DOHH2 (cell line): ENCODE measurements at regions not wholly inside any gene's neighbourhood (a gene's known extent, or its start where the extent isn't known, plus 50 kb on each side); places are given as distances from the start of the nearest gene placed in this dataset.

Experiments used
- H3F3A ChIP-seq: fragments of 200-600 bp; sonication (generic), shearing (Covaris generic); 2 replicates; pipeline ENCODE4 v1.6.0; 2016; ENCODE audit warnings: antibody characterized with exemption, mild to moderate bottlenecking; ENCODE audit not compliant: control insufficient read depth, insufficient read depth
- H3K27ac ChIP-seq: fragments of 200-600 bp; sonication (generic); 2 replicates; pipeline ENCODE4 v1.5.1; 2014; ENCODE audit warnings: low read depth, mild to moderate bottlenecking, low read length, moderate library complexity
- H3K27me3 ChIP-seq: fragments of 200-600 bp; sonication (generic); 2 replicates; pipeline ENCODE4 v1.6.1; 2014; ENCODE audit warnings: mild to moderate bottlenecking, low read length, mixed read lengths; ENCODE audit not compliant: control insufficient read depth
- H3K36me3 ChIP-seq: fragments of 200-600 bp; sonication (generic); 2 replicates; pipeline ENCODE4 v1.6.1; 2014; ENCODE audit warnings: mild to moderate bottlenecking, low read length, moderate library complexity, mixed read lengths; ENCODE audit not compliant: control insufficient read depth
- H3K4me1 ChIP-seq: fragments of 200-600 bp; sonication (generic); 2 replicates; pipeline ENCODE4 v1.6.1; 2014; ENCODE audit warnings: mild to moderate bottlenecking, low read length, mixed read lengths; ENCODE audit not compliant: control insufficient read depth
- H3K4me2 ChIP-seq: fragments of 200-600 bp; sonication (generic); 2 replicates; pipeline ENCODE4 v1.6.0; 2014; ENCODE audit warnings: mild to moderate bottlenecking, low read length, moderate library complexity
- H3K4me3 ChIP-seq: fragments of 200-600 bp; sonication (generic); 2 replicates; pipeline ENCODE4 v1.5.1; 2014; ENCODE audit warnings: mild to moderate bottlenecking, low read length, mixed read lengths
- H3K79me2 ChIP-seq: fragments of 200-600 bp; sonication (generic); 2 replicates; pipeline ENCODE4 v1.6.1; 2014; ENCODE audit warnings: mild to moderate bottlenecking, low read length, mixed read lengths; ENCODE audit not compliant: control insufficient read depth
- H3K9me2 ChIP-seq: fragments of 200-600 bp; sonication (generic); replicated peaks from 2 replicates; pipeline ENCODE4 v1.6.1; 2014; ENCODE audit warnings: mild to moderate bottlenecking, low read length, mixed read lengths; ENCODE audit not compliant: control insufficient read depth
- H3K9me3 ChIP-seq: fragments of 200-600 bp; sonication (generic); 2 replicates; pipeline ENCODE4 v1.6.1; 2014; ENCODE audit warnings: antibody characterized with exemption, low read length, mixed read lengths; ENCODE audit not compliant: control insufficient read depth, insufficient read depth
- H4K20me1 ChIP-seq: fragments of 200-600 bp; sonication (generic); 2 replicates; pipeline ENCODE4 v1.6.0; 2014; ENCODE audit warnings: low read depth, mild to moderate bottlenecking, antibody characterized with exemption, low read length, moderate library complexity; ENCODE audit not compliant: control insufficient read depth, insufficient read depth
- EZH2phosphoT487 ChIP-seq: fragments of 200-600 bp; sonication (generic); IDR thresholded peaks from 2 replicates; pipeline ENCODE4 v1.6.1; 2017; ENCODE audit warnings: borderline replicate concordance, mild to moderate bottlenecking, antibody characterized with exemption, low read length, moderate library complexity, mixed read lengths
- TF ChIP-seq, protein P1 (sequence below): fragments of 200-600 bp; sonication (generic); IDR thresholded peaks from one replicate; pipeline ENCODE4 v1.5.1; 2014; ENCODE audit warnings: antibody characterized with exemption, mild to moderate bottlenecking, low read depth, low read length; ENCODE audit not compliant: poor library complexity, severe bottlenecking

DNA sequence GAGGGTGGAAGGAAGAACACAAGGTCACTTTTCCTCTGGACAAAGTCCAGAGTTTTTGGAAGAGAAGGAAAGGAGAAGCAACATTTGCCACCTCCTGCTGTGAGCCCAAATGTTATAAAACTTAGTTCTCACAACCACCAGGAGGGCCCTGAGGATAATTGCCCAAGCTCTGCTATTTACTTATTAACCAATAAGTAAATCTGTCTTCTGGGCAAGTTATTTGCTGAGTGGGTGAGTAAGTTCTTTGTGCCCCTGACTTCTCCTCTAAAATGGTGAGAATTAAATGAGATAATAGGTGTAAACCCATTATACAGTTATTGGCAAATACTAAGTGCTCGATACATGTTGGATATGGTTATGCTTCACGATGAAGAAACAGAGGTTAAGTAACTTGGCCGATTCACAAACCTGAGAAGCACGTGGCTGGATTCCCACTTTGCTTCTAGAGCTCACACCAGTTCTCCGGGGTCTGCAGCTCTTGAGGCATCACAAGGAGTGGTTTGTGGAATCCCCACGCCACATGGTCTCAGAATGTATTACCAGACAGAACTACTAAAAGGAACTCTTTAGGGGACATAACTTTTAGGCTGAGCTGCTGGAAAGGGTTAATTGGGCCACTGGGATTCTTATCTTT, 164.1 kb downstream of the MYCN start:
- H3F3A ChIP-seq = no peaks in the 10 kb centered on the region
- H4K20me1 ChIP-seq = no peaks in the 10 kb centered on the region
- no peak overlapping the region for H3K4me3 ChIP-seq
- TF ChIP-seq EZH2phosphoT487 = no peak
- TF ChIP-seq, protein P1, sequence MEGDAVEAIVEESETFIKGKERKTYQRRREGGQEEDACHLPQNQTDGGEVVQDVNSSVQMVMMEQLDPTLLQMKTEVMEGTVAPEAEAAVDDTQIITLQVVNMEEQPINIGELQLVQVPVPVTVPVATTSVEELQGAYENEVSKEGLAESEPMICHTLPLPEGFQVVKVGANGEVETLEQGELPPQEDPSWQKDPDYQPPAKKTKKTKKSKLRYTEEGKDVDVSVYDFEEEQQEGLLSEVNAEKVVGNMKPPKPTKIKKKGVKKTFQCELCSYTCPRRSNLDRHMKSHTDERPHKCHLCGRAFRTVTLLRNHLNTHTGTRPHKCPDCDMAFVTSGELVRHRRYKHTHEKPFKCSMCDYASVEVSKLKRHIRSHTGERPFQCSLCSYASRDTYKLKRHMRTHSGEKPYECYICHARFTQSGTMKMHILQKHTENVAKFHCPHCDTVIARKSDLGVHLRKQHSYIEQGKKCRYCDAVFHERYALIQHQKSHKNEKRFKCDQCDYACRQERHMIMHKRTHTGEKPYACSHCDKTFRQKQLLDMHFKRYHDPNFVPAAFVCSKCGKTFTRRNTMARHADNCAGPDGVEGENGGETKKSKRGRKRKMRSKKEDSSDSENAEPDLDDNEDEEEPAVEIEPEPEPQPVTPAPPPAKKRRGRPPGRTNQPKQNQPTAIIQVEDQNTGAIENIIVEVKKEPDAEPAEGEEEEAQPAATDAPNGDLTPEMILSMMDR = no peak
- no peaks in the 10 kb centered on the region for H3K9me2 ChIP-seq
- no peak overlapping the region for H3K4me2 ChIP-seq
- no peaks in the 10 kb centered on the region for H3K27me3 ChIP-seq
- H3K27ac ChIP-seq = no peak overlapping the region
- no peaks in the 10 kb centered on the region for H3K9me3 ChIP-seq
- no peaks in the 10 kb centered on the region for H3K36me3 ChIP-seq
- H3K4me1 ChIP-seq = no peaks in the 10 kb centered on the region
- no peaks in the 10 kb centered on the region for H3K79me2 ChIP-seq

DNA sequence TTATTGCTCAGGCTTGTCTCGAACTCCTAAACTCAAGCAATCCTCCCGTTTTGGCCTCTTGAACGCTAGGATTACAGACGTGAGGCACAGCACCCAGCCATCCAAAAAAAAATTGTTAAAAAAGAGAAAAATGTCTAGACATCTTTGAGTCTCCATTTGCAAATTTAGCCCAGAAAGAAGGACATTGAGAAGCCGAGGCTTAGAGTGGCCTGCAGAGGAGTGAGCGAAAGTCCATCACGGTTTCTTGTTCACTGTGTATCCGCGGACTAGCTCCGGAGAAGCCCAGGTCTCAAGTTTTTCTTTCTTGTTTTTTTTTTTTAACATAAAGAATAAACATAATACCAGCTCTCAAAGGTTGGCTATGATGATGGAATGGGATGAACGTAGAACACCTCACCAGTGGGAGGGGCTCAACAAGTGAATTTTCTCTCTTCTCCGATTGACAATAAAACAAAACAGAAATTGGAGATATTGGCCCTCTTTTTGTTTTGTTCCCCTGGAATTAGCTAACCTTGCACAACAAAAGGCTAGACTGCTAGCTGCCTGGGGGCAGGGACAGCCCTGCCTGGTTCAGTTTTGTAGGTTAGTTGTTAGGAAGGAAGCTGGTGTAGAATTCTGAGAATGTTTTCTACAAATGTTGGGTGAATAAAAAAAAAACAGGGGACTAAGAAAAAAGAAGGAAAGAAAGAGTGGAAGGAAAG, 163.4 kb downstream of the MYCN start:
- TF ChIP-seq, protein P1 = no peak
- no peak for TF ChIP-seq EZH2phosphoT487
- no peaks in the 10 kb centered on the region for H3K79me2 ChIP-seq
- no peaks in the 10 kb centered on the region for H3F3A ChIP-seq
- H3K4me3 ChIP-seq = no peak overlapping the region
- H3K9me2 ChIP-seq = no peaks in the 10 kb centered on the region
- no peak overlapping the region for H3K27ac ChIP-seq
- no peaks in the 10 kb centered on the region for H4K20me1 ChIP-seq
- no peaks in the 10 kb centered on the region for H3K27me3 ChIP-seq
- H3K4me1 ChIP-seq = no peaks in the 10 kb centered on the region
- H3K4me2 ChIP-seq = no peak overlapping the region
- H3K36me3 ChIP-seq = no peaks in the 10 kb centered on the region
- no peaks in the 10 kb centered on the region for H3K9me3 ChIP-seq

DNA sequence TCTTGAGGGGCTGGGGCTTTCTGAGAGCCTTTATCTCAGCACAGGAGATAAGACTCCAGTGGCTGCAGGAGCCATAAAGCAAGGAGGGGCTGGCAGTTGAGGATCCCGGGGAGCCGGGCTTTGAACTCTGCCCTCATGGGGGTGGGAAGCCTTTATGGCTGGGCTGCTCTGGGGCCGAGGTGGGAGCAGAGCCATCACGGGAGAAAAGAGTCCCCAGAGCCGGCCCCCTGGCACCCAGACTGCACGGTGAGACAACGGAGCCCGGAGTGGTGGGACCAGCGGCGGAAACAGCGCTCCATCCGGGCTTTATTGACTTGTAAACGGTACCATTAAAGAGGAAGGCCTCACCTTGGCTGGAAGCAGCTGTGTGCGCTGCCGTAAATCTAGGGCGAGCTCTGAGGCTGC, 162.6 kb downstream of the MYCN start:
- H3K4me1 ChIP-seq = no peaks in the 10 kb centered on the region
- H3K27ac ChIP-seq = no peak overlapping the region

More for the DNA sequence above, 162.6 kb downstream of the MYCN start:
- no peak overlapping the region for H3K4me2 ChIP-seq
- TF ChIP-seq, protein P1 = no peak
- TF ChIP-seq EZH2phosphoT487 = no peak
- H3K36me3 ChIP-seq = no peaks in the 10 kb centered on the region
- no peaks in the 10 kb centered on the region for H3K79me2 ChIP-seq
- no peaks in the 10 kb centered on the region for H3F3A ChIP-seq
- H3K9me2 ChIP-seq = no peaks in the 10 kb centered on the region
- H3K9me3 ChIP-seq = no peaks in the 10 kb centered on the region
- no peak overlapping the region for H3K4me3 ChIP-seq
- H4K20me1 ChIP-seq = no peaks in the 10 kb centered on the region
- no peaks in the 10 kb centered on the region for H3K27me3 ChIP-seq
